OCI-LY1 (cell line): ENCODE measurements at regions not wholly inside any gene's neighbourhood (a gene's known extent, or its start where the extent isn't known, plus 50 kb on each side); places are given as distances from the start of the nearest gene placed in this dataset.

Experiments
- H2AFZ ChIP-seq: fragments of 200-600 bp; sonication (generic), shearing (Covaris generic); 2 replicates; pipeline ENCODE4 v1.6.0; 2014; ENCODE audit warnings: antibody characterized with exemption, mild to moderate bottlenecking, low read length
- H3F3A ChIP-seq: fragments of 200-600 bp; sonication (generic), shearing (Covaris generic); 2 replicates; pipeline ENCODE4 v1.6.0; 2014; ENCODE audit warnings: mild to moderate bottlenecking, antibody characterized with exemption, low read length, moderate library complexity; ENCODE audit not compliant: insufficient read depth
- H3K27ac ChIP-seq: fragments of 200-600 bp; sonication (generic); 2 replicates; pipeline ENCODE4 v1.5.1; 2014; ENCODE audit warnings: low read length, mixed run types, mild to moderate bottlenecking, low read depth; ENCODE audit not compliant: poor library complexity, severe bottlenecking
- H3K27me3 ChIP-seq: fragments of 200-600 bp; sonication (generic); 2 replicates; pipeline ENCODE4 v1.6.0; 2014; ENCODE audit warnings: antibody characterized with exemption, mild to moderate bottlenecking, low read length, moderate library complexity; ENCODE audit not compliant: insufficient read depth
- H3K36me3 ChIP-seq: fragments of 200-600 bp; sonication (generic); 2 replicates; pipeline ENCODE4 v1.6.1; 2014; ENCODE audit warnings: mild to moderate bottlenecking, antibody characterized with exemption, low read length, moderate library complexity, mixed read lengths; ENCODE audit not compliant: insufficient read depth
- H3K4me1 ChIP-seq: fragments of 200-600 bp; sonication (generic); 2 replicates; pipeline ENCODE4 v1.5.1; 2014; ENCODE audit warnings: mild to moderate bottlenecking, low read length, moderate library complexity; ENCODE audit not compliant: insufficient read depth, severe bottlenecking
- H3K4me2 ChIP-seq: fragments of 200-600 bp; sonication (generic), shearing (Covaris generic); 2 replicates; pipeline ENCODE4 v1.6.1; 2014; ENCODE audit warnings: low read length
- H3K4me3 ChIP-seq: fragments of 200-600 bp; sonication (generic); 2 replicates; pipeline ENCODE4 v1.5.1; 2014; ENCODE audit warnings: low read length, low read depth, mild to moderate bottlenecking, mixed read lengths; ENCODE audit not compliant: poor library complexity, severe bottlenecking
- H3K79me2 ChIP-seq: fragments of 200-600 bp; shearing (Covaris generic); 2 replicates; pipeline ENCODE4 v1.6.1; 2016; ENCODE audit warnings: mixed run types, low read length, mixed read lengths; ENCODE audit not compliant: insufficient read depth
- H3K9ac ChIP-seq: fragments of 200-600 bp; sonication (generic), shearing (Covaris generic); 2 replicates; pipeline ENCODE4 v1.6.1; 2014; ENCODE audit warnings: mild to moderate bottlenecking, low read length, mixed read lengths
- H3K9me2 ChIP-seq: fragments of 200-600 bp; sonication (generic), shearing (Covaris generic); 2 replicates; pipeline ENCODE4 v1.6.1; 2014; ENCODE audit warnings: low read depth, mild to moderate bottlenecking, low read length, mixed read lengths
- H3K9me3 ChIP-seq: fragments of 200-600 bp; shearing (Covaris generic); 2 replicates; pipeline ENCODE4 v1.6.1; 2014; ENCODE audit warnings: low read length, mixed read lengths
- H4K20me1 ChIP-seq: fragments of 200-600 bp; sonication (generic), shearing (Covaris generic); 2 replicates; pipeline ENCODE4 v1.6.0; 2016; ENCODE audit warnings: mild to moderate bottlenecking, low read length; ENCODE audit not compliant: insufficient read depth
- CTCF ChIP-seq: fragments of 200-600 bp; sonication (generic), shearing (Covaris generic); IDR thresholded peaks from 2 replicates; pipeline ENCODE4 v1.5.1; 2017; ENCODE audit warnings: mild to moderate bottlenecking, antibody characterized with exemption, low read length, moderate library complexity, mixed read lengths
- EZH2 ChIP-seq: fragments of 200-600 bp; sonication (generic), shearing (Covaris generic); IDR thresholded peaks from 2 replicates; pipeline ENCODE4 v1.8.0; 2017; ENCODE audit warnings: borderline replicate concordance, mixed run types, mild to moderate bottlenecking, antibody characterized with exemption, low read length, moderate library complexity, mixed read lengths

GRCh38 chr15:26392956-26393355, 379.9 kb downstream of the GABRB3 start:
- Histone ChIP-seq H3F3A (no peaks in the 10 kb centered on the region), H3K4me2 (no peak overlapping the region), H3K27ac (no peak overlapping the region), H3K27me3 (no peaks in the 10 kb centered on the region), H3K9ac (no peak overlapping the region), H3K9me3 (no peaks in the 10 kb centered on the region), H3K4me1 (no peaks in the 10 kb centered on the region), H2AFZ (no peak overlapping the region), H3K9me2 (no peaks in the 10 kb centered on the region), H4K20me1 (no peaks in the 10 kb centered on the region), H3K4me3 (no peak overlapping the region), H3K36me3 (no peaks in the 10 kb centered on the region), H3K79me2 (no peaks in the 10 kb centered on the region)
- no peak for TF ChIP-seq CTCF
- no peak for TF ChIP-seq EZH2

GRCh38 chr15:26391567-26392194, 381.2 kb downstream of the GABRB3 start:
- Histone ChIP-seq H3K27ac (no peak overlapping the region), H3K9me3 (no peaks in the 10 kb centered on the region), H3F3A (no peaks in the 10 kb centered on the region), H4K20me1 (no peaks in the 10 kb centered on the region), H3K36me3 (no peaks in the 10 kb centered on the region), H3K4me2 (no peak overlapping the region), H3K79me2 (no peaks in the 10 kb centered on the region), H3K9me2 (no peaks in the 10 kb centered on the region), H3K4me1 (no peaks in the 10 kb centered on the region), H3K4me3 (no peak overlapping the region), H2AFZ (no peak overlapping the region), H3K27me3 (no peaks in the 10 kb centered on the region), H3K9ac (no peak overlapping the region)
- no peak for TF ChIP-seq CTCF
- TF ChIP-seq EZH2: no peak

GRCh38 chr15:26382444-26383072, 390.3 kb downstream of the GABRB3 start:
- Histone ChIP-seq H3K36me3 (no peaks in the 10 kb centered on the region), H3K9me3 (no peaks in the 10 kb centered on the region), H3K27me3 (no peaks in the 10 kb centered on the region), H2AFZ (no peak overlapping the region), H4K20me1 (no peaks in the 10 kb centered on the region), H3K9me2 (no peaks in the 10 kb centered on the region), H3K4me3 (no peak overlapping the region), H3K27ac (no peak overlapping the region), H3F3A (no peaks in the 10 kb centered on the region), H3K4me1 (no peaks in the 10 kb centered on the region), H3K4me2 (no peak overlapping the region), H3K9ac (no peak overlapping the region), H3K79me2 (no peaks in the 10 kb centered on the region)
- TF ChIP-seq EZH2: no peak
- TF ChIP-seq CTCF: no peak
